Activated CD8-positive, alpha-beta memory T cell treated with anti-CD3 and anti-CD28 coated beads, Interleukin-2, amount 50 U/mL, for 4 hours (primary cell): ENCODE measurements at regions not wholly inside any gene's neighbourhood (a gene's known extent, or its start where the extent isn't known, plus 50 kb on each side); places are given as distances from the start of the nearest gene placed in this dataset.
A peak's percentile ranks its signal among the peaks of the same experiment; 100 is the strongest.
"Not testable (repeated sequence)": the region's sequence is repeated elsewhere in the genome, so short reads cannot be mapped to it uniquely, and the experiment has no call there.

ENCODE experiments used
- DNase-seq: peaks from one replicate; pipeline ENCODE4 v3.0.0-alpha.2; 2020

GRCh38 chr22:15849772-15850171, 159.9 kb downstream of the POTEH start:
- DNase-seq, result not testable (repeated sequence)

GRCh38 chr22:15853716-15854373, 164.0 kb downstream of the POTEH start:
- DNase-seq, result not testable (repeated sequence)

- DNase-seq, result peak; percentile 14
These were observed 164.6 kb downstream of the POTEH start for GRCh38 chr22:15854421-15854820.

- DNase-seq, result not testable (repeated sequence)
These were observed 165.2 kb downstream of the POTEH start for GRCh38 chr22:15854978-15855377.

- not testable (repeated sequence) for DNase-seq
These were observed 191.1 kb downstream of the POTEH start for GRCh38 chr22:15880926-15881325.

- DNase-seq, result not testable (repeated sequence)
These were observed 214.5 kb downstream of the POTEH start for GRCh38 chr22:15904326-15904725.

- not testable (repeated sequence) for DNase-seq
These were observed 221.9 kb downstream of the POTEH start for GRCh38 chr22:15911704-15912103.

- not testable (repeated sequence) for DNase-seq
These were observed 229.3 kb downstream of the POTEH start for GRCh38 chr22:15919120-15919519.

GRCh38 chr22:15920941-15921340, 231.1 kb downstream of the POTEH start:
- not testable (repeated sequence) for DNase-seq

- not testable (repeated sequence) for DNase-seq
These were observed 232.3 kb downstream of the POTEH start for GRCh38 chr22:15922132-15922531.

GRCh38 chr22:15922666-15923065, 232.8 kb downstream of the POTEH start:
- DNase-seq, result not testable (repeated sequence)

- DNase-seq, result not testable (repeated sequence)
These were observed 235.0 kb downstream of the POTEH start for GRCh38 chr22:15924820-15925219.

- not testable (repeated sequence) for DNase-seq
These were observed 237.3 kb downstream of the POTEH start for GRCh38 chr22:15927172-15927571.
